Neural progenitor cell (in vitro differentiated cells): ENCODE measurements at regions not wholly inside any gene's neighbourhood (a gene's known extent, or its start where the extent isn't known, plus 50 kb on each side); places are given as distances from the start of the nearest gene placed in this dataset.

Experiments used
- DNase-seq: peaks from one replicate; pipeline ENCODE4 v3.0.0-alpha.2; 2016; ENCODE audit warnings: low spot score
- H2AFZ ChIP-seq: fragments of 200-600 bp; sonication (generic); replicated peaks from 2 replicates; pipeline ENCODE4 v1.6.1; 2016; ENCODE audit warnings: antibody characterized with exemption
- H3F3A ChIP-seq: fragments of 200-600 bp; sonication (generic); 2 replicates; pipeline ENCODE4 v1.6.1; 2016; ENCODE audit warnings: antibody characterized with exemption, low read depth
- H3K27ac ChIP-seq: fragments of 200-600 bp; sonication (generic); 2 replicates; pipeline ENCODE4 v1.5.1; 2016; ENCODE audit warnings: mild to moderate bottlenecking
- H3K27me3 ChIP-seq: fragments of 200-600 bp; sonication (generic); 2 replicates; pipeline ENCODE4 v1.6.1; 2016; ENCODE audit warnings: mild to moderate bottlenecking, moderate library complexity
- H3K36me3 ChIP-seq: fragments of 200-600 bp; sonication (generic); 2 replicates; pipeline ENCODE4 v1.5.1; 2016
- H3K4me1 ChIP-seq: fragments of 200-600 bp; sonication (generic); 2 replicates; pipeline ENCODE4 v1.6.1; 2016; ENCODE audit warnings: mixed run types
- H3K4me2 ChIP-seq: fragments of 200-600 bp; sonication (generic); 2 replicates; pipeline ENCODE4 v1.6.1; 2016
- H3K4me3 ChIP-seq: fragments of 200-600 bp; sonication (generic); 2 replicates; pipeline ENCODE4 v1.5.1; 2016
- H3K79me2 ChIP-seq: fragments of 200-600 bp; sonication (generic); 2 replicates; pipeline ENCODE4 v1.6.1; 2016; ENCODE audit warnings: low read depth
- H3K9ac ChIP-seq: fragments of 200-600 bp; sonication (generic); 2 replicates; pipeline ENCODE4 v1.6.1; 2016
- H3K9me3 ChIP-seq: fragments of 200-600 bp; sonication (generic); 2 replicates; pipeline ENCODE4 v1.5.1; 2016; ENCODE audit warnings: low read depth
- H4K20me1 ChIP-seq: fragments of 200-600 bp; sonication (generic); 2 replicates; pipeline ENCODE4 v1.6.1; 2016; ENCODE audit warnings: low read depth
- H3K27ac Mint-ChIP-seq: 3 replicates; pipeline ENCODE4 v1.8.0; 2021; ENCODE audit warnings: mixed read lengths
- H3K27me3 Mint-ChIP-seq: 2 replicates; pipeline ENCODE4 v1.8.0; 2022; ENCODE audit warnings: low read depth, mild to moderate bottlenecking, inconsistent platforms, moderate library complexity, mixed read lengths; ENCODE audit not compliant: insufficient read depth
- H3K36me3 Mint-ChIP-seq: 3 replicates; pipeline ENCODE4 v1.8.0; 2021; ENCODE audit warnings: mixed read lengths
- H3K4me1 Mint-ChIP-seq: 3 replicates; pipeline ENCODE4 v1.8.0; 2021; ENCODE audit warnings: mixed read lengths
- H3K4me3 Mint-ChIP-seq: 3 replicates; pipeline ENCODE4 v1.8.0; 2021; ENCODE audit warnings: mild to moderate bottlenecking, moderate library complexity, mixed read lengths
- H3K9me3 Mint-ChIP-seq: 3 replicates; pipeline ENCODE4 v1.8.0; 2020; ENCODE audit warnings: mixed read lengths
- CTCF ChIP-seq: fragments of 200-600 bp; sonication (generic); IDR thresholded peaks from 2 replicates; pipeline ENCODE4 v1.5.1; 2017; ENCODE audit warnings: antibody characterized with exemption, mild to moderate bottlenecking
- EZH2 ChIP-seq: fragments of 200-600 bp; sonication (generic); IDR thresholded peaks from 2 replicates; pipeline ENCODE4 v1.6.1; 2017; ENCODE audit warnings: antibody characterized with exemption, mild to moderate bottlenecking, moderate library complexity
- EZH2phosphoT487 ChIP-seq: fragments of 200-600 bp; sonication (generic); IDR thresholded peaks from 2 replicates; pipeline ENCODE4 v1.6.1; 2017; ENCODE audit warnings: antibody characterized with exemption

- Histone ChIP-seq H3K4me1 (peaks cover 12% of the 10 kb centered on the region), H3K9ac (no peak overlapping the region), H4K20me1 (no peaks in the 10 kb centered on the region), H2AFZ (no peak overlapping the region), H3K4me3 (no peak overlapping the region), H3K27me3 (no peaks in the 10 kb centered on the region), H3K36me3 (no peaks in the 10 kb centered on the region), H3K79me2 (no peaks in the 10 kb centered on the region), H3K9me3 (no peaks in the 10 kb centered on the region), H3K27ac (no peak overlapping the region), H3F3A (no peaks in the 10 kb centered on the region), H3K4me2 (no peak overlapping the region)
- no peaks in the 10 kb centered on the region for H3K36me3 Mint-ChIP-seq
- peaks cover 7% of the 10 kb centered on the region for H3K4me1 Mint-ChIP-seq
- TF ChIP-seq EZH2 = no peak
- no peak for TF ChIP-seq CTCF
- no peak for TF ChIP-seq EZH2phosphoT487
- no peak overlapping the region for H3K27ac Mint-ChIP-seq
- H3K9me3 Mint-ChIP-seq = peaks cover 5% of the 10 kb centered on the region
- no peak for DNase-seq
- H3K4me3 Mint-ChIP-seq = no peak overlapping the region
- H3K27me3 Mint-ChIP-seq = peaks cover 2% of the 10 kb centered on the region
Observed at GRCh38 chr13:103161476-103161875, 95.3 kb upstream of the SLC10A2 start.

GRCh38 chr13:103157434-103158145, 91.4 kb upstream of the SLC10A2 start:
- Histone ChIP-seq H3K9me3 (no peaks in the 10 kb centered on the region), H3K27ac (no peak overlapping the region), H3F3A (no peaks in the 10 kb centered on the region), H3K9ac (no peak overlapping the region), H3K4me1 (no peaks in the 10 kb centered on the region), H3K27me3 (no peaks in the 10 kb centered on the region), H2AFZ (no peak overlapping the region), H3K4me3 (no peak overlapping the region), H3K36me3 (no peaks in the 10 kb centered on the region), H3K79me2 (no peaks in the 10 kb centered on the region), H3K4me2 (no peak overlapping the region), H4K20me1 (no peaks in the 10 kb centered on the region)
- Mint-ChIP-seq H3K4me3 (no peak overlapping the region), H3K27me3 (peaks cover 2% of the 10 kb centered on the region), H3K4me1 (no peaks in the 10 kb centered on the region), H3K9me3 (no peaks in the 10 kb centered on the region), H3K36me3 (no peaks in the 10 kb centered on the region), H3K27ac (no peak overlapping the region)
- TF ChIP-seq EZH2 = no peak
- TF ChIP-seq EZH2phosphoT487 = no peak
- no peak for TF ChIP-seq CTCF
- DNase-seq = no peak

GRCh38 chr13:103157016-103157415, 90.8 kb upstream of the SLC10A2 start:
- Histone ChIP-seq H2AFZ (no peak overlapping the region), H3F3A (no peaks in the 10 kb centered on the region), H3K9me3 (no peaks in the 10 kb centered on the region), H3K9ac (no peak overlapping the region), H3K4me2 (no peak overlapping the region), H3K36me3 (no peaks in the 10 kb centered on the region), H4K20me1 (no peaks in the 10 kb centered on the region), H3K27ac (no peak overlapping the region), H3K79me2 (no peaks in the 10 kb centered on the region), H3K4me3 (no peak overlapping the region), H3K4me1 (no peaks in the 10 kb centered on the region), H3K27me3 (no peaks in the 10 kb centered on the region)
- Mint-ChIP-seq H3K27me3 (peaks cover 2% of the 10 kb centered on the region), H3K4me1 (no peaks in the 10 kb centered on the region), H3K36me3 (no peaks in the 10 kb centered on the region), H3K9me3 (no peaks in the 10 kb centered on the region), H3K4me3 (no peak overlapping the region), H3K27ac (no peak overlapping the region)
- DNase-seq = no peak
- TF ChIP-seq CTCF (no peak), EZH2phosphoT487 (no peak), EZH2 (no peak)
